Osteoblast (primary cell): ENCODE measurements at regions not wholly inside any gene's neighbourhood (a gene's known extent, or its start where the extent isn't known, plus 50 kb on each side); places are given as distances from the start of the nearest gene placed in this dataset.

Experiments used
- DNase-seq: peaks from one replicate; pipeline ENCODE4 v3.0.0; 2011; ENCODE audit warnings: low spot score, mixed read lengths; ENCODE audit not compliant: insufficient read length; ENCODE audit errors: missing footprints
- H2AFZ ChIP-seq: 2 replicates; pipeline ENCODE4 v1.6.0; 2011; ENCODE audit warnings: mild to moderate bottlenecking, low read length
- H3K27ac ChIP-seq: 2 replicates; pipeline ENCODE4 v1.5.1; 2011; ENCODE audit warnings: mild to moderate bottlenecking, low read depth, low read length, moderate library complexity
- H3K27me3 ChIP-seq: 2 replicates; pipeline ENCODE4 v1.6.0; 2012; ENCODE audit warnings: mild to moderate bottlenecking, control low read depth, inconsistent platforms, low read length, moderate library complexity; ENCODE audit not compliant: insufficient read depth
- H3K36me3 ChIP-seq: 2 replicates; pipeline ENCODE4 v1.5.1; 2011; ENCODE audit warnings: mild to moderate bottlenecking, low read length, control low read depth, moderate library complexity; ENCODE audit not compliant: insufficient read depth
- H3K4me1 ChIP-seq: 2 replicates; pipeline ENCODE4 v1.5.1; 2011; ENCODE audit warnings: mild to moderate bottlenecking, low read length, control low read depth, moderate library complexity; ENCODE audit not compliant: insufficient read depth
- H3K4me2 ChIP-seq: 2 replicates; pipeline ENCODE4 v1.6.0; 2011; ENCODE audit warnings: mild to moderate bottlenecking, low read length; ENCODE audit not compliant: insufficient read depth
- H3K4me3 ChIP-seq: fragments of 200-600 bp; sonication (generic); 3 replicates; pipeline ENCODE4 v1.5.1; 2012; ENCODE audit warnings: mild to moderate bottlenecking, low read length, inconsistent platforms; ENCODE audit not compliant: insufficient read depth
- H3K79me2 ChIP-seq: 2 replicates; pipeline ENCODE4 v1.6.0; 2012; ENCODE audit warnings: mild to moderate bottlenecking, low read length, control low read depth, inconsistent platforms; ENCODE audit not compliant: insufficient read depth
- H3K9me3 ChIP-seq: 2 replicates; pipeline ENCODE4 v1.5.1; 2011; ENCODE audit warnings: low read depth, low read length, control low read depth
- H4K20me1 ChIP-seq: 2 replicates; pipeline ENCODE4 v1.6.0; 2012; ENCODE audit warnings: mild to moderate bottlenecking, low read length, control low read depth; ENCODE audit not compliant: insufficient read depth
- TF ChIP-seq, protein P1 (sequence below): IDR thresholded peaks from 2 replicates; pipeline ENCODE4 v1.5.1; 2011; ENCODE audit warnings: mild to moderate bottlenecking, low read depth, low read length, moderate library complexity; ENCODE audit errors: extremely low read depth

DNA sequence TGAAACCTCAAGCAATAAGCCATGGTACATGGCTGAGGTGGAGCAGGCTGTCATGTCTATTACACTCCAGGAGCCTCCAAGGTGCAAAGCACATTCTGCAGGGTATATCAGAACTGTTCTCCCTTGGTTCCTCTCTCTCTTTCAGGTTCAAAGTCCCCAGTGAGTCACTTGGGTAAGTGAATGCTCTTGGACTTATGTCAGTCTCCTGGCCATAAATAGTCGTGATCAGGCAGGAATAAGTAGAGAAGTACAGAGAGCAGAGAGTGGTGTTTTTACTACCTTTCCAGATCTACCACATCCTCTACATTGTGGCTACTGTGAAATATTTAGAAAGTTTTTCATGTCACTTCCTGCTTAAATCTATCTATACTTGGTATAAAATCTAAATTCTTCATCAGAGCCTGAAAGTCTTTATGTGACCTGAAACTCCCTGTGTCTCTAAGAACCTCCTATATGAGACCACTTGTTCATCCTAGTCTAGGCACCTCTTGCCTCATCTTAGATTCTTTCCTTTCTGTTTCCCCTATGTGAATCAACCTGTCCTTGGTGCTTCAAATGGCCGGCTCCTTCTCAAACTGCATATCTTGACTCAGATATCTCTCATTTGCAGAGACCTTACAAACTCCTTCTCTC is 1077.6 kb upstream of the MAP3K7 start:
- H3K4me2 ChIP-seq: no peak overlapping the region
- no peak overlapping the region for H3K4me3 ChIP-seq
- no peaks in the 10 kb centered on the region for H3K27me3 ChIP-seq
- TF ChIP-seq, protein P1, sequence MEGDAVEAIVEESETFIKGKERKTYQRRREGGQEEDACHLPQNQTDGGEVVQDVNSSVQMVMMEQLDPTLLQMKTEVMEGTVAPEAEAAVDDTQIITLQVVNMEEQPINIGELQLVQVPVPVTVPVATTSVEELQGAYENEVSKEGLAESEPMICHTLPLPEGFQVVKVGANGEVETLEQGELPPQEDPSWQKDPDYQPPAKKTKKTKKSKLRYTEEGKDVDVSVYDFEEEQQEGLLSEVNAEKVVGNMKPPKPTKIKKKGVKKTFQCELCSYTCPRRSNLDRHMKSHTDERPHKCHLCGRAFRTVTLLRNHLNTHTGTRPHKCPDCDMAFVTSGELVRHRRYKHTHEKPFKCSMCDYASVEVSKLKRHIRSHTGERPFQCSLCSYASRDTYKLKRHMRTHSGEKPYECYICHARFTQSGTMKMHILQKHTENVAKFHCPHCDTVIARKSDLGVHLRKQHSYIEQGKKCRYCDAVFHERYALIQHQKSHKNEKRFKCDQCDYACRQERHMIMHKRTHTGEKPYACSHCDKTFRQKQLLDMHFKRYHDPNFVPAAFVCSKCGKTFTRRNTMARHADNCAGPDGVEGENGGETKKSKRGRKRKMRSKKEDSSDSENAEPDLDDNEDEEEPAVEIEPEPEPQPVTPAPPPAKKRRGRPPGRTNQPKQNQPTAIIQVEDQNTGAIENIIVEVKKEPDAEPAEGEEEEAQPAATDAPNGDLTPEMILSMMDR: no peak
- no peaks in the 10 kb centered on the region for H3K9me3 ChIP-seq
- H2AFZ ChIP-seq: no peak overlapping the region
- no peak for DNase-seq
- H4K20me1 ChIP-seq: no peaks in the 10 kb centered on the region
- no peak overlapping the region for H3K27ac ChIP-seq
- no peaks in the 10 kb centered on the region for H3K79me2 ChIP-seq
- no peaks in the 10 kb centered on the region for H3K36me3 ChIP-seq
- H3K4me1 ChIP-seq: no peaks in the 10 kb centered on the region

DNA sequence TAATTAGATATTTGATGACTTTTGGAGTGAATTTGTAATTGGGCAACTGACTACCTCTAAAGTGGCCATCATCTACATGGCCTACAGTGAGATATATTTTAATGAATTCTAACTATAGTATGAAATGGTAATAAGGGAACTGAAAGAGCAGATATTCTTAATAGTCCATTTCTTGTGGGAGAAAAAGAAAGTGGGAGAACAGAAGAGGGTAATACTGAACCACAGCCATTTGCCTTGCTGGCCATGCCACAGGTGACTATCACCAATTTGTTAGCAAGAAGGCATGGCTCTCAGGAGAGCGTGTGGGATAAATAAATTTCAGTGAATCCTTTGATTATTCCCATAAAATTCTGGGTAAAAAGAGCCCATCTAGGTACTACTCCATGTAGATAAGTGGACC is 1074.0 kb upstream of the MAP3K7 start:
- H4K20me1 ChIP-seq: no peaks in the 10 kb centered on the region
- H2AFZ ChIP-seq: no peak overlapping the region
- no peak for DNase-seq
- no peaks in the 10 kb centered on the region for H3K36me3 ChIP-seq
- no peaks in the 10 kb centered on the region for H3K27me3 ChIP-seq
- no peaks in the 10 kb centered on the region for H3K79me2 ChIP-seq
- no peak overlapping the region for H3K4me3 ChIP-seq
- TF ChIP-seq, protein P1: no peak
- no peaks in the 10 kb centered on the region for H3K4me1 ChIP-seq
- H3K4me2 ChIP-seq: no peak overlapping the region
- no peak overlapping the region for H3K27ac ChIP-seq
- H3K9me3 ChIP-seq: no peaks in the 10 kb centered on the region

DNA sequence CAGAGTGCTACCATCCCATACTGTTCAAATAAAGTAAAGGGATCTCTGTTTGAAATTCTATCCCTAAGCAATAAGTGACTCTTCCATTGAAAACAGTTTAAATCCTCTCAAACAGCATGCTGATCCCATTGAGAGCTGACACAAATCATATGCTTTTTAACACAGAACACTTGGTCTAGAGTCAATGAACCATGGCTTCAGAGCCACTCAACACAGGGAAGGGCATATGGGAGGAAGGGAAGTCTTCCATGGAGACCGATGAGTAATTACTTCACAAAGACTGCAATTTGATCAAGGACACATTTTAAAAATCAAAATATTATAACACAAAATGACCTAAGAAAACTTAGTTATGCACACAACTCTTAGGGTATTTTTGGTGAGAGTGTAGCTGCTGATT is 1073.0 kb upstream of the MAP3K7 start:
- no peaks in the 10 kb centered on the region for H3K27me3 ChIP-seq

DNA sequence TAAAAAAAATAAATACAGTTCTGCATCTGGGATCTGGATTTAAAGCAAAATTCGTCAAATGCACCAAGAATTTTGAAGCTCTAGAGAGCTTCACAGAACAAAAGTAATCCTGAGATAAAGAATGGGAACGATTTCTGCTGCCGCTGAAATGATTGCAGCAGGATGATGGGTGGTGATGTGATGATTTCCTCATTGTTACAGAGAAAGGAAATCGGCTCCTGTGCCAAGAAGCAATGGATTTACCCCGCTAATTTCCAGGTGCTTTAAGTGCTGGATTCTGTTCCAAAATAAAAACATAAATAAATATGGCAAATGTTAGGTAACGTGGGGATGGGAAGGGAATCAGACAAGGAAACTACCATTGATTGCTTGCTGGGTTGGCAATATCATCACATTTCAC is 1067.9 kb upstream of the MAP3K7 start:
- DNase-seq: no peak
- Histone ChIP-seq H3K4me2 (no peak overlapping the region), H3K4me3 (no peak overlapping the region), H2AFZ (no peak overlapping the region), H3K27me3 (no peaks in the 10 kb centered on the region), H3K79me2 (no peaks in the 10 kb centered on the region), H3K9me3 (no peaks in the 10 kb centered on the region), H4K20me1 (no peaks in the 10 kb centered on the region), H3K27ac (no peak overlapping the region), H3K4me1 (no peaks in the 10 kb centered on the region), H3K36me3 (no peaks in the 10 kb centered on the region)
- TF ChIP-seq, protein P1: no peak

More for the DNA sequence above, 1073.0 kb upstream of the MAP3K7 start:
- Histone ChIP-seq H2AFZ (no peak overlapping the region), H3K9me3 (no peaks in the 10 kb centered on the region), H3K4me1 (no peaks in the 10 kb centered on the region), H3K4me3 (no peak overlapping the region), H3K4me2 (no peak overlapping the region), H3K36me3 (no peaks in the 10 kb centered on the region), H4K20me1 (no peaks in the 10 kb centered on the region), H3K27ac (no peak overlapping the region), H3K79me2 (no peaks in the 10 kb centered on the region)
- no peak for DNase-seq
- TF ChIP-seq, protein P1: no peak
